ENCODE measurements at regions not wholly inside any gene's neighbourhood (a gene's known extent, or its start where the extent isn't known, plus 50 kb on each side); places are given as distances from the start of the nearest gene placed in this dataset.

- no peak for TF ChIP-seq JUNB (IDR thresholded peaks at IDR 0.05; ENCODE audit: unreplicated experiment)
- TF ChIP-seq EZH2 (IDR thresholded peaks at IDR 0.05; ENCODE audit: low read depth, unreplicated experiment): no peak
Measured at GRCh38 chr2:209316141-209316540, 107.7 kb upstream of the MAP2 start.
